Endothelial cell of umbilical vein (primary cell): ENCODE measurements at regions not wholly inside any gene's neighbourhood (a gene's known extent, or its start where the extent isn't known, plus 50 kb on each side); places are given as distances from the start of the nearest gene placed in this dataset.

Experiments
- EZH2 ChIP-seq: IDR thresholded peaks from 2 replicates; pipeline ENCODE4 v1.6.1; 2012; ENCODE audit warnings: borderline replicate concordance, low read depth, mild to moderate bottlenecking, moderate library complexity, low read length, inconsistent platforms; ENCODE audit not compliant: severe bottlenecking
- FOS ChIP-seq: IDR thresholded peaks from 2 replicates; pipeline ENCODE4 v1.6.1; 2011; ENCODE audit warnings: mild to moderate bottlenecking, low read length, moderate library complexity, borderline replicate concordance; ENCODE audit not compliant: insufficient read depth
- POLR2A ChIP-seq: IDR thresholded peaks from 2 replicates; pipeline ENCODE4 v1.6.1; 2012; ENCODE audit warnings: low read depth, mild to moderate bottlenecking, control low read depth, low read length
- POLR2AphosphoS5 ChIP-seq: IDR thresholded peaks from 2 replicates; pipeline ENCODE4 v1.6.1; 2012; ENCODE audit warnings: low read depth, mild to moderate bottlenecking, control low read depth, low read length, moderate library complexity; ENCODE audit not compliant: insufficient read depth
- TF ChIP-seq, protein P1 (sequence below), 2 donors: IDR thresholded peaks; 1 replicate in 1 of 2; 2 replicates in 1 of 2; pipeline ENCODE4 v1.5.1; 2011; ENCODE audit warnings: low read length in 2 of 2, mild to moderate bottlenecking in 2 of 2, moderate library complexity in 2 of 2, control low read depth in 1 of 2, inconsistent platforms in 1 of 2, low read depth in 1 of 2; ENCODE audit not compliant: insufficient read depth in 1 of 2; ENCODE audit errors: extremely low read depth in 1 of 2
- TF ChIP-seq, protein P2 (sequence below): IDR thresholded peaks from 2 replicates; pipeline ENCODE4 v1.6.1; 2011; ENCODE audit not compliant: insufficient read depth, insufficient read length

DNA sequence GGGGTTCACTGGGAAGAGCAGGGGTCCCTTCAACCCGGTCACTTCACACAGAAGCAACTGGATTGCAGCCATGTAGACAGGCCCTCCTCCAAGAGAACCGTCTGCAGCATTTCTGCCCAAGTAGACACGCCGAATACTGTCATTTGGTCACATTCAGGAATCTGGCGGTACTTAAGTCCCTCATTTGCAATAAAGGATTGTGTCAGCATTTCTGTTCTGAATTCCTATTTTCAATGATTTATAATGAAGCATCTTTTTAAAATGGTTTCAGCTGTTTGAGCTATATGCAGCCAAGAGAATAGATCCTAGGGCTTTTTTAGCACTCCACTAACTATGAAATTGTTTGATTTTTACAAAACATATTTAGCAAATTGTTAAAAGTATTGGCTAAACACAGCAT lies 143.5 kb upstream of the SOX1 start:
- no peak for TF ChIP-seq EZH2
- TF ChIP-seq, protein P1, sequence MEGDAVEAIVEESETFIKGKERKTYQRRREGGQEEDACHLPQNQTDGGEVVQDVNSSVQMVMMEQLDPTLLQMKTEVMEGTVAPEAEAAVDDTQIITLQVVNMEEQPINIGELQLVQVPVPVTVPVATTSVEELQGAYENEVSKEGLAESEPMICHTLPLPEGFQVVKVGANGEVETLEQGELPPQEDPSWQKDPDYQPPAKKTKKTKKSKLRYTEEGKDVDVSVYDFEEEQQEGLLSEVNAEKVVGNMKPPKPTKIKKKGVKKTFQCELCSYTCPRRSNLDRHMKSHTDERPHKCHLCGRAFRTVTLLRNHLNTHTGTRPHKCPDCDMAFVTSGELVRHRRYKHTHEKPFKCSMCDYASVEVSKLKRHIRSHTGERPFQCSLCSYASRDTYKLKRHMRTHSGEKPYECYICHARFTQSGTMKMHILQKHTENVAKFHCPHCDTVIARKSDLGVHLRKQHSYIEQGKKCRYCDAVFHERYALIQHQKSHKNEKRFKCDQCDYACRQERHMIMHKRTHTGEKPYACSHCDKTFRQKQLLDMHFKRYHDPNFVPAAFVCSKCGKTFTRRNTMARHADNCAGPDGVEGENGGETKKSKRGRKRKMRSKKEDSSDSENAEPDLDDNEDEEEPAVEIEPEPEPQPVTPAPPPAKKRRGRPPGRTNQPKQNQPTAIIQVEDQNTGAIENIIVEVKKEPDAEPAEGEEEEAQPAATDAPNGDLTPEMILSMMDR (IDR thresholded peaks at IDR 0.05; ENCODE audit: extremely low read depth in 1 of 2, insufficient read depth in 1 of 2, low read depth in 1 of 2, low read length in 2 of 2) = no peak
- no peak for TF ChIP-seq FOS
- TF ChIP-seq POLR2AphosphoS5 = no peak
- no peak for TF ChIP-seq POLR2A
- TF ChIP-seq, protein P2, sequence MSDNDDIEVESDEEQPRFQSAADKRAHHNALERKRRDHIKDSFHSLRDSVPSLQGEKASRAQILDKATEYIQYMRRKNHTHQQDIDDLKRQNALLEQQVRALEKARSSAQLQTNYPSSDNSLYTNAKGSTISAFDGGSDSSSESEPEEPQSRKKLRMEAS = no peak
